HG02943 (cell line): ENCODE measurements at regions not wholly inside any gene's neighbourhood (a gene's known extent, or its start where the extent isn't known, plus 50 kb on each side); places are given as distances from the start of the nearest gene placed in this dataset.
"Not testable (repeated sequence)": the region's sequence is repeated elsewhere in the genome, so short reads cannot be mapped to it uniquely, and the experiment has no call there.

Source experiments
- ATAC-seq: cut with Tn5 transposase; IDR thresholded peaks from one replicate; pipeline ENCODE4 v1.9.1; 2021; ENCODE audit warnings: mild to moderate bottlenecking, low read depth, moderate library complexity; ENCODE audit not compliant: unreplicated experiment

DNA sequence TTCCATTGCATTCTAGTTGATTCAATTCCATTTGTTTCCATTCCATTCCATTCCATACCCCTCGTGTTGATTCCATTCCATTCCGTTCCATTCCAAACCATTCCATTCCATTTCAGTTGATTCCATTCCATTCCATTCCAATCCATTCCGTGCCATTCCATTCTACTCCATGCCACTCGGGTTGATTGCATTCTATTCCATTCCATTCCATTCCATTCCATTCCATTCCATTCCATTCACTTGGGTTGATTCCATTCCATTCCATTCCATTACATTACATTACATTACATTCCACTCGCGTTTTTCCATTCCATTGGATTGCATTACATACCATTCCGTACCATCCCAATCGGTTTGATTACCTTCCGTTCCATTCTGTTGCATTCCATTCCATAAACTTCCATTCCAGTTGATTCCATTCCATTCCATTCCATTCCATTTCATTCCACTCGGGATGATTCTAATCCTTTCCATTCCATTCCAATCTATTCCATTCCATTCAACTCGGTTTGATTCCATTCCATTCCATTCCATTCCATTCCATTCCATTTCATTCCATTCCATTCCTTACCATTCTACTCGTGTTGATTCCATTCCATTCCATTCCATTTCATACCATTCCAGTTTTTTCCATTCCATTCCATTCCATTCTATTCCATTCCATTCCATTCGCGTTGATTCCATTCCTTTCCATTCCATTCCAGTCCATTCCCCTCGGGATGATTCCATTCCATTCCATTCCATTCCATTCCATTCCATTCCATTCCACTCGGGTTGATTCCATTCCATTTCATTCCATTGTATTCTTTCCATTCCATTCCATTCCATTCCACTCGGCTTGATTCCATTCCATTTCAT is 1140.4 kb downstream of the RPIA start:
- ATAC-seq: no peak

GRCh38 chr2:89833116-89833779 is 1141.8 kb downstream of the RPIA start:
- peak; percentile 50 for ATAC-seq

DNA sequence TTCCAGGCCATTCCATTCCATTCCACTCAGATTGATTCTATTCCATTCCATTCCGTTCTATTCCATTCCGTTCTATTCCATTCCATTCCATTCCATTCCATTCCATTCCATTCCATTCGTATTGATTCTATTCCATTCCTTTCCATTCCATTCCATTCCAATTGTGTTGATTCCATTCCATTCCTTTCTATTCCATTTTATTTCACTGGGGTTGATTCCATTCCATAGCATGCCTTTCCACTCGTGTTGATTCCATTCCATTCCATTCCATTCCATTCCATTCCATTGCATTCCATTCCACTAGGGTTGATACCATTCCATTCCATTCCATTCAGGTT is 1142.3 kb downstream of the RPIA start:
- no peak for ATAC-seq

DNA sequence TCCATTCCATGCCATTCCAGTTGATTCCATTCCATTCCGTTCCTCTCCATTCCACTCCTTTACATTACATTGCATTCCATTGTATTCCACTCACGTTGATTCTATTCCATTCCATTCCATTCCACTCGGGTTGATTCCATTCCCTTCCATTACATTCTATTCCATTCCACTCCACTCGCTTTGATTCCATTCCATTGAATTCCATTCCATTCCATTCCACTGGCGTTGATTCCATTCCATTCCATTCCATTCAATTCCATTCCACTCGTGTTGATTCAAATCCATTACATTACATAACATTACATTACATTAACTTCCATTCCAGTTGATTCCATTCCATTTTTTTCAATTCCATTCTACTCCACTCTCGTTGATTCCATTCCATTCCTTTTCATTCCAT is 1142.8 kb downstream of the RPIA start:
- no peak for ATAC-seq

GRCh38 chr2:89836326-89836725 is 1144.9 kb downstream of the RPIA start:
- ATAC-seq: not testable (repeated sequence)

DNA sequence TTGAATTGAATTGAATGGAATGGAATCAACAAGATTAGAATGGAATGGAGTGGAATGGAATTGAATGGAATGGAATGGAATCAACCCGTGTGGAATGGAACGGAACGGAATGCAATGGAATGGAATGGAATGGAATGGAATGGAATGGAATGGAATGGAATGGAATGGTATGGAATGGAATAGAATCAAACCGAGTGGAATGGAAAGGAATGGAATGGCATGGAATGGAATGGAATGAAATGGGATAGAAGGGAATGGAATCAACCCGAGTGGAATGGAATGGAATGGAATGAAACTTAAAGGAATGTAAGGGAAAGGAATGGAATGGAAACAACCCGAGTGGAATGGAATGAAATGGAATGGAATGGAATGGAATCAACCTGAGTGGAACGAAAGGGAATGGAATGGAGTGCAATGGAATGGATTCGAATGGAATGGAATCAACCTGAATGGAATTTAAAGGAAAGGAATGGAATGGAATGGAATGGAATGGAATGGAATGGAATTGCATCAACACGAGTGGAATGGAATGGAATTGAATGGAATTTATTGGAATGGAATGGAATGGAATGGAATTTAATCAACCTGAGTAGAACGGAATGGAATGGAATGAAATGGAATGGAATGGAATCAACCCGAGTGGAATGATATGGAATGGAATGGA is 1146.6 kb downstream of the RPIA start:
- no peak for ATAC-seq

- not testable (repeated sequence) for ATAC-seq
Measured at GRCh38 chr2:89840175-89840574, 1148.7 kb downstream of the RPIA start.

DNA sequence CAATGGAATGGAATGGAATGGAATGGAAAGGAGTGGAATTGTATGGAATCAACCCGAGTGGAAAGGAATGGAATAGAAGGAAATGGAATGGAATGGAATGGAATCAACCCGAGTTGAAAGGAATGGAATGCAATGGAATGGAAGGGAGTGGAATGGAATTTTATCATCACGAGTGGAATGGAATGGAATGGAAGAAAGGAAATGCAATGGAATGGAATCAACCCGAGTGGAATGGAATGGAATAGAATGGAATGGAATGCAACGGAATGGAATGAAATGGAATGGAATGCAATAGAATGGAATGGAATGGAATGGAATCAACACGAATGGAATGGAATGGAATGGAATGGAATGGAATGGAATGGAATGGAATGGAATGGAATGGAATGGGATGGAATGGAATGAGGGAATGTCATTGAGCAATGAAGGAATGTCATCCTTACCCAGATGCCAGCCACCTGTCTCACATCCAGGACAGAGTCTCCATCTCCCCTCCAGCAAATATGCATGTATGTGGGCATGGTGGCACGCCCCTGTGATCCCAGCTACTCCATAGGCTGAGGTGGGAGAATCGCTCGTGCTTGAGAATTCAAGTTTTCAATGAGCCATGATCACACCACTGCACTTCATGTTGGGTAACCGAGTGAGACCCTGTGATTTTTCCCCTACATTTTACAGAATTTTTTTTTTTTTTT is 1149.5 kb downstream of the RPIA start:
- not testable (repeated sequence) for ATAC-seq

DNA sequence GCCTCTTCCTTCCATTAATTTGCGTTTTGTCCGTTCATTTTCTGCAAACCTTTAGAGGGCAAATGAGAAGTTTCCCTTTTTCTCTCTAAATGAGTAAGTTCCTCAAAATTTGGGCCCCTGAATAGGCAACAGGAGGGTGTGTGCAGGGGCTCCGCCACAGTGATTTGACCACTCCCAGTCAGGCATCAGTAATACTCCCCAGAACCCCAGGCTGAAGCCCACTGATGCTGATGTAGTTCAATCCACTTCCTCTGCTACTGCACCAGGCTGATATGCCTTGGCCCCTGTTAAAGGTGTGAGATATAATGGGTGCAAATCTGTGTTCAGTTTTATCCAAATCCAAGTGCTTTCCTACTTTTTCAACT is 1150.0 kb downstream of the RPIA start:
- no peak for ATAC-seq

GRCh38 chr2:89842180-89842908 is 1150.9 kb downstream of the RPIA start:
- ATAC-seq: no peak

DNA sequence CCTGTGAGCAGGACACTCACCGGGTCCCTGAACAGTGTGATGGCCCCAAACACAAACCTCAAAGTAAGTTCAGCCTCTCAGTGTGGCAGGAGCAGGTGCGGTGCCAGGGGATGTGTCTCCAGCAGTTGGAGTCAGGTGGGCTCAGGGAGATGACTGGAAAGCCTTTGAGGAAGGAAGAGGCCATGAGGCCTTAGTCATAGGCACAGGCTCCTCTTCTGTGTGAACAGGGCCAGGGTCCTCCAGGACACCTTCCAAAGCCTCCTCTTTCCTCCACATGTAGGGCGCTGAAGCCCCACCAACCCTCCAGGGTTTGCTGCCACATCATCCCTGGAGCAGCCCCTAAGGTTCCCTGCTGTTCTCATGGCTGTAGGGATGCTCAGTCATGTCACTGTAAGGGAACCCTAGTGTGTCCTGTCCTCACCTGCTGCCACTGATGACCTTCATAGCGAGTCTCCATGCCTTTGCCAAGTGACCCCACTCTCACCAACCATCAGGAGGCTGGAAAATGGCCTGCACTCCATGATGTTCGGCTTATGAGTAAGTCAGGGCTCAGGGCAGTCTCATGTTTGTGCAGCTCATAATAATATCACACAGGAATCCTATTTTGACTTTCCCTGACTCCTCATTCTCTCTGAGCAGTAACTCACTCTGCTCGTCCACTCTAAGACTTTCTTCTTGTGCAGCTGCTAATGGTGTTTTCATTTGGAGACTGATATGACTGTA is 1152.9 kb downstream of the RPIA start:
- ATAC-seq: no peak

DNA sequence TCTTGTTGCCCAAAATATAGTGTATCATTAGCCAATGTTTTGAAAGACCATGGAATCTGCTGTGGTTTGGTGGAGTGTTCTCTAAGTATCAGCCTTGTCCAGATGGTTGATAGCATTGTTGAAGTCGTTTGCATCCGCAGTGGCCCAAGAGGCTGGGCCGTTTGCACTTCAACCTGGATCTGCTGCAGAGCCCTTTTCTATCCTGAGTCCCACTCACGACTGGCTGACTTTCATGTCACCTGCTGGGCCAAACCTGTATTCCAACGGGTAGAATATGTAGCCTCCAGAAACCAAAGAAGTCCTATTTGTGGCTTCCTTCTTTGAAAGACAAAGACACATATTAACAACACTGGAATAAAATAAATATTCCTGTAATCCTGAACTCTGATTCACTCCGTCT is 1154.1 kb downstream of the RPIA start:
- no peak for ATAC-seq

- ATAC-seq: no peak
Measured at GRCh38 chr2:89848114-89848513, 1156.6 kb downstream of the RPIA start.

DNA sequence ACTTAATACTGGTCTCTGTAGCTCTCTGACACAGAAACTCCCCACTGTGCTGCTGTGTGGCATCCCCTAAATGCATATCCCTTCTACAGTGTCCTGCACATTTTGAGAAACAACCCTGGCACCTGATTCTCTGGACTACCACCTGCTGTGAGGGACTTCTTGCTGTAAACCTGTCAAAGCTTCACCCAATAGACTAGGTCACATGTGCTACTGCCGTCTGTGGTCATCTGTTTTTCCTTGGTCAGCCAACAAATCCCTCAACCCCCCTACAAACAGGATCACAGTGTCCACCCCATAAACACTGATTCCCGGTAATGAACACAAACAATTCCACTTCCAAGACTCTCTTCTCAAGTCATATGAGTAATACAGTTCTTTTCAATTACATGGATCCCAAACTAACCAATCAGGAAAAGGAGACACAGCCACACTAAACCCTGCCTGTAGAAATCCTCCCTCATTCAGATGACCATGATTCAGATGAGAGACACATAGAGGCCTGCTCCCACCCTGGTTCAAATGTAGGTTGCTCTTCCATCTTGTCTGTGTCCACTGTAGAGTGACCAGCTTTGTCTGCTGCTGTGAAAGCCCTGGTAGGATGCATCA is 1157.4 kb downstream of the RPIA start:
- ATAC-seq: no peak

DNA sequence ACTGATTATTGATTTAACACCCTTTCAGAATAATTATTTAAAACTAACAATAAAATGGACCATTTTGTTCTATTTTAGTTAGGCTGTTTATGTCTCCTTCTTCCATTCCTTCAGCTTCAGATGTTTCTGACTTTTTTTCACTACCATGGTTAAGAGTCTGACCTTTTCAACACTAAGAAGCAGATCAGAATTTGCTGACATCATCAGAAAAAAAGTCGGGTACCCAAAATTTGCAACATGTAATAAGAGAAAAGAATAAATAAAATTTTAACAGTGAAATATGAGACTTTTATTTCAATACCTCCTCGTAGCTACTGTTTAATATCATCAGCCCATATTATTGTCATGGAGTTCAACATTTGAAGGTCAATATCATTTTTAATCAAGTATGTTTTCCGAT is 1158.3 kb downstream of the RPIA start:
- ATAC-seq: no peak

DNA sequence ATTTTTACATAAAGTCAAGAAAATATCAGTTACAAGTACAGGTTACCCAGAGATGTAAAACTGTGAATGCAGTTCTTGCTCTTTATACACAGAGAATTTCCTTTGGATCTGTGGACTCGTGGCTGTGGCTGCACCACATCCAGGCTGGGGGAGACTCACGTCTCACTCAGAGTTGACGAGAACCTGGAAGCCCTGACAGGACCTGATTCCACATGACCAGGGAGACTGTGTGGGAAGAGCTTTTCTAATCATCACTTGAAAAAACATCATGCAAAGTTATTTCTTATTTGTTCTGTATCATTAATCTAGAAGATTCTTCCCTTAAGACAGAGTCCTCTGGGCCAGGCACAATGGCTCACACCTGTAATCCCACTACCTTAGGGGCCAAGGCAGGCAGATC is 1159.0 kb downstream of the RPIA start:
- no peak for ATAC-seq

GRCh38 chr2:89850881-89851582 is 1159.6 kb downstream of the RPIA start:
- no peak for ATAC-seq

DNA sequence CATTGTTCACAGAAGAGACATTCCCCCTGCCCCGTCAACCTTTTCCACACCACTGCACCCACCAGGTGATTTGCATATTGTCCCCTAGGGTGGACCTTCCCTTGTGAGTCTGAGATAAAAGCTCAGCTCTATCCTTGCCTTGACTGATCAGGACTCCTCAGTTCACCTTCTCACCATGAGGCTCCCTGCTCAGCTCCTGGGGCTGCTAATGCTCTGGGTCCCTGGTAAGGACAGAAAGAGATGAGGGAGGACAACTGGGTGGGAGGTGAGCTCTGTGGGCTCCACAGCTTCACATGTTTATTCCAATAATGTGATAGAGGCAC is 1160.1 kb downstream of the RPIA start:
- ATAC-seq: no peak

- not testable (repeated sequence) for ATAC-seq
Measured at GRCh38 chr2:89853427-89853826, 1162.0 kb downstream of the RPIA start.
